ENCODE measurements at regions not wholly inside any gene's neighbourhood (a gene's known extent, or its start where the extent isn't known, plus 50 kb on each side); places are given as distances from the start of the nearest gene placed in this dataset.

- H3K9ac ChIP-seq (ENCODE audit: insufficient read depth in 1 of 2, low read length in 2 of 2): no peak overlapping the region
- H3K36me3 ChIP-seq (ENCODE audit: control insufficient read depth in 4 of 4, insufficient read depth in 4 of 4, low read length in 4 of 4): no peaks in the 10 kb centered on the region
- no peak for TF ChIP-seq CTCF (IDR thresholded peaks at IDR 0.05; ENCODE audit: control extremely low read depth, extremely low read depth)
- H3K9me3 ChIP-seq (ENCODE audit: control insufficient read depth in 4 of 4, insufficient read depth in 3 of 4, low read length in 3 of 4): peaks cover 0 to 3% (median 0%) of the 10 kb centered on the region in 4 donors
- WGBS, 2 donors: 81 to 89% methylated on average over 8 of the region's 8 CpGs
- H3K4me1 ChIP-seq (ENCODE audit: control insufficient read depth in 5 of 5, insufficient read depth in 5 of 5, low read length in 5 of 5): no peaks in the 10 kb centered on the region
- H3K27ac ChIP-seq (ENCODE audit: low read depth in 1 of 2, low read length in 1 of 2): no peak overlapping the region
- no peak overlapping the region for H3K4me3 ChIP-seq
- no peak for ATAC-seq (ENCODE audit: insufficient read depth, low FRiP score)
- H3K27me3 ChIP-seq (ENCODE audit: control insufficient read depth in 3 of 3, insufficient read depth in 3 of 3, low read length in 2 of 3): peaks cover 0 to 2% (median 0%) of the 10 kb centered on the region in 3 donors
- DNase-seq: no peak
Observed at GRCh38 chr1:14476170-14476955, 122.1 kb upstream of the KAZN start.

GRCh38 chr1:14478120-14478519 is 120.4 kb upstream of the KAZN start:
- Histone ChIP-seq H3K4me1 (ENCODE audit: control insufficient read depth in 5 of 5, insufficient read depth in 5 of 5, low read length in 5 of 5) (no peaks in the 10 kb centered on the region), H3K4me3 (no peak overlapping the region), H3K27ac (ENCODE audit: low read depth in 1 of 2, low read length in 1 of 2) (no peak overlapping the region), H3K9ac (ENCODE audit: insufficient read depth in 1 of 2, low read length in 2 of 2) (no peak overlapping the region), H3K36me3 (ENCODE audit: control insufficient read depth in 4 of 4, insufficient read depth in 4 of 4, low read length in 4 of 4) (no peaks in the 10 kb centered on the region), H3K27me3 (ENCODE audit: control insufficient read depth in 3 of 3, insufficient read depth in 3 of 3, low read length in 2 of 3) (peaks cover 0 to 2% (median 0%) of the 10 kb centered on the region in 3 donors), H3K9me3 (ENCODE audit: control insufficient read depth in 4 of 4, insufficient read depth in 3 of 4, low read length in 3 of 4) (peaks cover 0 to 3% (median 0%) of the 10 kb centered on the region in 4 donors)
- DNase-seq (no peak), ATAC-seq (ENCODE audit: insufficient read depth, low FRiP score) (no peak)
- 79 to 86% methylated on average over 2 of the region's 2 CpGs for WGBS, 2 donors
- TF ChIP-seq CTCF (IDR thresholded peaks at IDR 0.05; ENCODE audit: control extremely low read depth, extremely low read depth): no peak

GRCh38 chr1:14479865-14480264 is 118.6 kb upstream of the KAZN start:
- no peak for ATAC-seq (ENCODE audit: insufficient read depth, low FRiP score)
- WGBS, 2 donors: 60 to 62% methylated on average over 4 of the region's 4 CpGs
- no peaks in the 10 kb centered on the region for H3K36me3 ChIP-seq (ENCODE audit: control insufficient read depth in 4 of 4, insufficient read depth in 4 of 4, low read length in 4 of 4)

More at GRCh38 chr1:14479865-14480264, 118.6 kb upstream of the KAZN start:
- peaks cover 0 to 1% (median 0%) of the 10 kb centered on the region in 3 donors for H3K27me3 ChIP-seq (ENCODE audit: control insufficient read depth in 3 of 3, insufficient read depth in 3 of 3, low read length in 2 of 3)
- no peak overlapping the region for H3K9ac ChIP-seq (ENCODE audit: insufficient read depth in 1 of 2, low read length in 2 of 2)
- H3K4me1 ChIP-seq (ENCODE audit: control insufficient read depth in 5 of 5, insufficient read depth in 5 of 5, low read length in 5 of 5): no peaks in the 10 kb centered on the region
- no peak for DNase-seq
- no peak overlapping the region for H3K27ac ChIP-seq (ENCODE audit: low read depth in 1 of 2, low read length in 1 of 2)
- no peak overlapping the region for H3K4me3 ChIP-seq
- no peak for TF ChIP-seq CTCF (IDR thresholded peaks at IDR 0.05; ENCODE audit: control extremely low read depth, extremely low read depth)
- H3K9me3 ChIP-seq (ENCODE audit: control insufficient read depth in 4 of 4, insufficient read depth in 3 of 4, low read length in 3 of 4): peaks cover 0 to 3% (median 0%) of the 10 kb centered on the region in 4 donors
